ENCODE measurements at regions not wholly inside any gene's neighbourhood (a gene's known extent, or its start where the extent isn't known, plus 50 kb on each side); places are given as distances from the start of the nearest gene placed in this dataset.

DNA sequence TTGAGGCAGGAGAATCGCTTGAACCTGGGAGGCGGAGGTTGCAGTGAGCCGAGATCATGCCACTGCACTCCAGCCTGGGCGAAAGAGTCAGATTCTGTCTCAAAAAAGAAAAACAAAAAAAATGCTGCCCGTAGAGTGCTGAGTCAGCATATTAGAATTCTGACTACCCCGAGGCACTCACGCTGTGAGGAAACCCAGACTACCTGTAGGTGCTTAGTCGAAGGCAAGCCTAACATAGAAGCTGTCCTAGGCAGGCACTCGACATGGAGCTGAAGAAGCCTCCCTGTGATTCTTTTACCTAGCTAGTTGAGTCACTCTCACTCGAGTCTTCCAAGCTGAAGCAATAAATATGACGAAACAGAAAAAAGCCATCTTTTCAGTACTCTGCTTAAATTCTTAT lies 1323.2 kb upstream of the DDX18 start:
- TF ChIP-seq CTCF (IDR thresholded peaks at IDR 0.05; ENCODE audit: control extremely low read depth in 1 of 3, insufficient read depth in 1 of 3, low read depth in 1 of 3, low read length in 3 of 3) (no peak), EZH2 (IDR thresholded peaks at IDR 0.05; ENCODE audit: low read depth, low read length, severe bottlenecking) (no peak), FOSL1 (IDR thresholded peaks at IDR 0.05; ENCODE audit: insufficient read depth, low read depth, low read length) (no peak), SIX5 (IDR thresholded peaks at IDR 0.05; ENCODE audit: low read depth, low read length) (no peak), RAD21 (IDR thresholded peaks at IDR 0.05 in 1 of 2, conservative IDR thresholded peaks at IDR 0.05 in 1 of 2; ENCODE audit: low read depth in 2 of 2, low read length in 2 of 2) (no peak)

Measured in H1 (cell line).